ENCODE measurements at regions not wholly inside any gene's neighbourhood (a gene's known extent, or its start where the extent isn't known, plus 50 kb on each side); places are given as distances from the start of the nearest gene placed in this dataset.

DNA sequence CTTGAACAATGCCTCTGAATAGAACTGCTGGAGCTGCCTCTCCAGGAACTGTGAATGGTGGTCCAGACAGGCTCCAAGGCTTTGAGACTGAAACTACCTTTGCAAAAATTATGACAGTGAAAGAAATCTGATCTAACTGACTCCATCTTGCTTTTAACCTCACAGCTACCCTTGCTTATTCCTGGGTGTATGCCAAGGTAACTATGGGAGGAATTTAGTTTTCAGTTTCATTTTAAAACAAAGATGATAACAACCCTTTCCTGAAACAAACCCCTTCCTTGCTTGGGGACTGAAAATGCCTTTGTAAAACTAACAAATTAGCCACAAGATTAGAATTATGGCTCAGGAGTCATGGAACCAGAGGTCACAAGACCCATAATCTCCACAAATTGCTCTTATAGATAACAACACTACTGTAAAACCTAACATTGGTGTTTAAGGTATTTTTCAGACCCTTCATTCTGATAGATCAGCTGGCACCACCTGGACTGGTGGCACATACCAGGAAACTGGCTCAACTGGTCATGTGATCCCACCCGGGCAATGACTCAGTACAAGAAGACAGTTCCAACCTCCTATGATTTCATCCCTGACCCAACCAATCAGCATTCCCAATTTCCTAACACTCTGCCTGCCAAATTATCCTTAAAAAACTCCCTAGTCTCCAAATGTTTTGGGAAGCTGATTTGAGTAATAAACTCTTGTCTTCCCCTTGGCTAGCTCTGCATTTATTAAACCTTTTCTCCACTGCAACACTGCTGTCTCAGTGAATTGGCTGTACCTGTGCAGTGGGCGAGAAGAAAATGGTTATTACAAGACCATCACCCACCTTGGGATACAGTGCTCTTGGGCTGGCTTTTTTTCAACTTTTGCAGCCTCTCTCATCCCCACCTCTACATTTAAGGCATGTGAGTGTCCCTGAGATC lies 608.1 kb downstream of the TYW1 start:
- intact Hi-C loops (cut with DNase I) = no loop called here
- Histone ChIP-seq H3K27ac (no peak overlapping the region), H3K9me3 (no peaks in the 10 kb centered on the region), H3K4me1 (no peaks in the 10 kb centered on the region), H3K36me3 (no peaks in the 10 kb centered on the region), H3K27me3 (no peaks in the 10 kb centered on the region), H3K4me3 (replicated peaks in 1 of 3) (no peak overlapping the region)
- WGBS, 2 donors = 88% methylated on average over 2 of the region's 2 CpGs
- no peak for DNase-seq
- TF ChIP-seq POLR2A (IDR thresholded peaks at IDR 0.05) = no peak
- TF ChIP-seq, protein P1, sequence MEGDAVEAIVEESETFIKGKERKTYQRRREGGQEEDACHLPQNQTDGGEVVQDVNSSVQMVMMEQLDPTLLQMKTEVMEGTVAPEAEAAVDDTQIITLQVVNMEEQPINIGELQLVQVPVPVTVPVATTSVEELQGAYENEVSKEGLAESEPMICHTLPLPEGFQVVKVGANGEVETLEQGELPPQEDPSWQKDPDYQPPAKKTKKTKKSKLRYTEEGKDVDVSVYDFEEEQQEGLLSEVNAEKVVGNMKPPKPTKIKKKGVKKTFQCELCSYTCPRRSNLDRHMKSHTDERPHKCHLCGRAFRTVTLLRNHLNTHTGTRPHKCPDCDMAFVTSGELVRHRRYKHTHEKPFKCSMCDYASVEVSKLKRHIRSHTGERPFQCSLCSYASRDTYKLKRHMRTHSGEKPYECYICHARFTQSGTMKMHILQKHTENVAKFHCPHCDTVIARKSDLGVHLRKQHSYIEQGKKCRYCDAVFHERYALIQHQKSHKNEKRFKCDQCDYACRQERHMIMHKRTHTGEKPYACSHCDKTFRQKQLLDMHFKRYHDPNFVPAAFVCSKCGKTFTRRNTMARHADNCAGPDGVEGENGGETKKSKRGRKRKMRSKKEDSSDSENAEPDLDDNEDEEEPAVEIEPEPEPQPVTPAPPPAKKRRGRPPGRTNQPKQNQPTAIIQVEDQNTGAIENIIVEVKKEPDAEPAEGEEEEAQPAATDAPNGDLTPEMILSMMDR (IDR thresholded peaks at IDR 0.05) = no peak

DNA sequence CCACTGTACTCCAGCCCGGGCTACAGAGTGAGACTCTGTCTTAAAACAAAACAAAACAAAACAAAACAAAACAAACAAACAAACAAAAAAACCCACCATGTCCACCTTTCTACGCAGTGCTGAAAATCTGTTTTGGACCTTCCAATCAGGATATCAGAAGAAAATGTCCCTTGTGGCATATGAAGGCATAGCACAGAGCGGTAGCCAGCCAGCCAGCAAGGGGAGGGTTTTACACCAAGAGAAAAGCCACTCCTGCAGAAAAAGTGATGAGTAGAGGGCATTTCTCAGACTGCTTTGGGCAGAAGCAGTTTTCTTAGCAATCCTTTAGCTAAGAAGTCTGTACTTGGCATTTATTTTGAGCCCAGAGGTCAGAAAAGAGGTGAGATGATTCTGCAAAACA lies 612.2 kb downstream of the TYW1 start:
- intact Hi-C loops (cut with DNase I) = no loop called here
- Histone ChIP-seq H3K4me3 (replicated peaks in 1 of 3) (no peak overlapping the region), H3K27ac (no peak overlapping the region), H3K27me3 (no peaks in the 10 kb centered on the region), H3K36me3 (no peaks in the 10 kb centered on the region), H3K4me1 (no peaks in the 10 kb centered on the region), H3K9me3 (no peaks in the 10 kb centered on the region)
- DNase-seq = no peak
- 88% methylated on average over 3 of the region's 3 CpGs for WGBS, 2 donors
- TF ChIP-seq, protein P1 (IDR thresholded peaks at IDR 0.05) = no peak
- no peak for TF ChIP-seq POLR2A (IDR thresholded peaks at IDR 0.05)

DNA sequence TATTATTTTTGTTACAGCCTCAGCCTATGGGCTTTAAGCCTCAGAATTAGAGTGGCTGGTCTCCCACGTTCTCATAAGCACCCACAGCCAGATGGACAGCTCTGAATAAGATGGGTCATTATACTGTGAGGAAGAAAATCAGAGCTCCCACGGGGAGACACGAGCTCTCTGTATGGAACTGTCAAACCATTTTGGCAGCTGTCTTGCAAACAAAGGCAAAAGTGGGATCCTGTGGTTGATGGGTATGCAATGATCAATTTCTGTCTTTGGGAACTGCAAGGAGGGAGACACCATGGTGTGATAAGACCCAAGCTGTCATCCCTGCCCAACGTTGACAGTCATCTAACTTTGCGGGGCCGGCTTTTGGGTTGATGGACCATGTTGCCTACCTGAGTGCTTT lies 614.3 kb downstream of the TYW1 start:
- TF ChIP-seq, protein P1 (IDR thresholded peaks at IDR 0.05) = no peak
- TF ChIP-seq POLR2A (IDR thresholded peaks at IDR 0.05) = no peak
- H3K4me1 ChIP-seq = no peaks in the 10 kb centered on the region

DNA sequence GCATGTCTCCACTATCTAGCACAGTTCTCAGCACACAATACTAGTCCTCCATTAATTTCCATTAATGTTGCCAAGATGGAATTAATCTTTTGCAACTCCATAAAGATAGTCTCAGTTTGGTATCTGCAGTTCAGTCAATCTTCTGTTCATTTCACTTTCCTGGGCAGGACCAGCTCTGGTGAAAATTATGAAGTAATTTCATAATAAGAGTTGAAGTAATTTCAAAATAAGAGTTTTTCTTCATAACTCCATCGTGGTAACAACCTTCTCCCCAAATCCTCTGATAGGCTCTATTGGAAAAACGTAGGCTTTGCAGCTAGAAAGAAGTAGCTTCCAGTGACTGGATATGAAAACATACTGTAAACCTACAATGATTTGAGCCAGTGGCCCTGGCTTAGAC lies 618.2 kb downstream of the TYW1 start:
- H3K4me1 ChIP-seq = no peaks in the 10 kb centered on the region
- H3K27ac ChIP-seq = no peak overlapping the region
- H3K36me3 ChIP-seq = no peaks in the 10 kb centered on the region
- H3K27me3 ChIP-seq = no peaks in the 10 kb centered on the region
- no peak for TF ChIP-seq POLR2A (IDR thresholded peaks at IDR 0.05)
- TF ChIP-seq, protein P1 (IDR thresholded peaks at IDR 0.05) = no peak
- 44 to 55% methylated on average over 2 of the region's 2 CpGs for WGBS, 2 donors
- DNase-seq = no peak
- intact Hi-C loops (cut with DNase I) = no loop called here
- no peak overlapping the region for H3K4me3 ChIP-seq (replicated peaks in 1 of 3)
- H3K9me3 ChIP-seq = no peaks in the 10 kb centered on the region

More for the DNA sequence above, 614.3 kb downstream of the TYW1 start:
- Histone ChIP-seq H3K4me3 (replicated peaks in 1 of 3) (no peak overlapping the region), H3K9me3 (no peaks in the 10 kb centered on the region), H3K27ac (no peak overlapping the region), H3K36me3 (no peaks in the 10 kb centered on the region), H3K27me3 (no peaks in the 10 kb centered on the region)
- intact Hi-C loops (cut with DNase I) = no loop called here
- DNase-seq = no peak
- 83 to 87% methylated on average over 6 of the region's 6 CpGs for WGBS, 2 donors

DNA sequence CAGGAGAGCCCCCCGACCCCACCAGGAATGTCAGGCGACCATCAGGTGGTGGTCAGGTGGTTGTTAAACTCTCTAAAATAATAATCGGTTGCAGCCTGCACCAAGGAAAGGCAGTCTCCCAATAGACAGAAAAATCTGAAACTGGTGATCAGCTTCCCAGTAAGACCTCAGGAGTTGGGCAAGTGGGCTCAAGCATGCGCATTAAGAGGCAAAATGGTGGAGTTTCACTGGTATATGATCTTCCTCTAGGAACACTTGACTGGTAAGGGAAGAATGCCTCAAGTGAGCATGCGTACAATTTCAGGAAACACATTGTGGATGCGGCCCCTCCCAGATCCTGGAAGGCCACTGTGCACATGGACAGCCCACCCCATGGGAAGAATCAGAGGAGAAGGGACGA lies 619.9 kb downstream of the TYW1 start:
- Histone ChIP-seq H3K4me1 (no peaks in the 10 kb centered on the region), H3K36me3 (no peaks in the 10 kb centered on the region), H3K9me3 (no peaks in the 10 kb centered on the region), H3K4me3 (replicated peaks in 1 of 3) (no peak overlapping the region), H3K27me3 (no peaks in the 10 kb centered on the region), H3K27ac (no peak overlapping the region)
- WGBS, 2 donors = 88 to 91% methylated on average over 7 of the region's 7 CpGs
- no peak for DNase-seq
- TF ChIP-seq POLR2A (IDR thresholded peaks at IDR 0.05) = no peak
- TF ChIP-seq, protein P1 (IDR thresholded peaks at IDR 0.05) = no peak
- intact Hi-C loops (cut with DNase I) = no loop called here
